ENCODE measurements at regions not wholly inside any gene's neighbourhood (a gene's known extent, or its start where the extent isn't known, plus 50 kb on each side); places are given as distances from the start of the nearest gene placed in this dataset.

GRCh38 chr9:120221844-120222243, 358.1 kb downstream of the CDK5RAP2 start:
- Mint-ChIP-seq H3K36me3 (ENCODE audit: low read depth) (no peaks in the 10 kb centered on the region), H3K4me1 (ENCODE audit: low read depth) (no peaks in the 10 kb centered on the region), H3K9me3 (no peaks in the 10 kb centered on the region), H3K27me3 (no peaks in the 10 kb centered on the region), H3K27ac (no peak overlapping the region), H3K4me3 (no peak overlapping the region)
- intact Hi-C loops (cut with micrococcal nuclease), result no loop called here

GRCh38 chr9:120214332-120214731, 365.6 kb downstream of the CDK5RAP2 start:
- H3K27me3 Mint-ChIP-seq, result no peaks in the 10 kb centered on the region
- H3K27ac Mint-ChIP-seq, result no peak overlapping the region
- no peaks in the 10 kb centered on the region for H3K36me3 Mint-ChIP-seq (ENCODE audit: low read depth)
- no peaks in the 10 kb centered on the region for H3K9me3 Mint-ChIP-seq
- H3K4me3 Mint-ChIP-seq, result no peak overlapping the region
- H3K4me1 Mint-ChIP-seq (ENCODE audit: low read depth), result no peaks in the 10 kb centered on the region
- intact Hi-C loops (cut with micrococcal nuclease), result no loop called here

- Mint-ChIP-seq H3K27me3 (no peaks in the 10 kb centered on the region), H3K9me3 (no peaks in the 10 kb centered on the region), H3K4me1 (ENCODE audit: low read depth) (no peaks in the 10 kb centered on the region), H3K27ac (no peak overlapping the region), H3K36me3 (ENCODE audit: low read depth) (no peaks in the 10 kb centered on the region), H3K4me3 (no peak overlapping the region)
- intact Hi-C loops (cut with micrococcal nuclease), result no loop called here
These were observed 367.1 kb downstream of the CDK5RAP2 start for GRCh38 chr9:120212853-120213200.

- Mint-ChIP-seq H3K27ac (no peak overlapping the region), H3K36me3 (ENCODE audit: low read depth) (no peaks in the 10 kb centered on the region), H3K27me3 (no peaks in the 10 kb centered on the region), H3K4me1 (ENCODE audit: low read depth) (no peaks in the 10 kb centered on the region), H3K9me3 (no peaks in the 10 kb centered on the region), H3K4me3 (no peak overlapping the region)
- intact Hi-C loops (cut with micrococcal nuclease), result no loop called here
These were observed 367.7 kb downstream of the CDK5RAP2 start for GRCh38 chr9:120212153-120212852.

- no peak overlapping the region for H3K27ac Mint-ChIP-seq
- intact Hi-C loops (cut with micrococcal nuclease), result no loop called here
- no peak overlapping the region for H3K4me3 Mint-ChIP-seq
- H3K27me3 Mint-ChIP-seq, result no peaks in the 10 kb centered on the region
- no peaks in the 10 kb centered on the region for H3K36me3 Mint-ChIP-seq (ENCODE audit: low read depth)
- no peaks in the 10 kb centered on the region for H3K4me1 Mint-ChIP-seq (ENCODE audit: low read depth)
- no peaks in the 10 kb centered on the region for H3K9me3 Mint-ChIP-seq
These were observed 369.7 kb downstream of the CDK5RAP2 start for GRCh38 chr9:120210274-120210673.

GRCh38 chr9:120202856-120203654, 376.9 kb downstream of the CDK5RAP2 start:
- Mint-ChIP-seq H3K9me3 (no peaks in the 10 kb centered on the region), H3K27ac (no peak overlapping the region), H3K4me1 (ENCODE audit: low read depth) (no peaks in the 10 kb centered on the region), H3K36me3 (ENCODE audit: low read depth) (no peaks in the 10 kb centered on the region), H3K4me3 (no peak overlapping the region), H3K27me3 (no peaks in the 10 kb centered on the region)
- intact Hi-C loops (cut with micrococcal nuclease), result no loop called here

- Mint-ChIP-seq H3K27me3 (peaks cover 4% of the 10 kb centered on the region), H3K36me3 (ENCODE audit: low read depth) (no peaks in the 10 kb centered on the region), H3K4me3 (no peak overlapping the region), H3K9me3 (no peaks in the 10 kb centered on the region), H3K4me1 (ENCODE audit: low read depth) (no peaks in the 10 kb centered on the region), H3K27ac (no peak overlapping the region)
- intact Hi-C loops (cut with micrococcal nuclease), result no loop called here
These were observed 381.9 kb downstream of the CDK5RAP2 start for GRCh38 chr9:120198027-120198426.

GRCh38 chr9:120197605-120198004, 382.4 kb downstream of the CDK5RAP2 start:
- intact Hi-C loops (cut with micrococcal nuclease), result no loop called here
- Mint-ChIP-seq H3K4me1 (ENCODE audit: low read depth) (no peaks in the 10 kb centered on the region), H3K9me3 (no peaks in the 10 kb centered on the region), H3K27me3 (peaks cover 4% of the 10 kb centered on the region), H3K36me3 (ENCODE audit: low read depth) (no peaks in the 10 kb centered on the region), H3K27ac (no peak overlapping the region), H3K4me3 (no peak overlapping the region)

GRCh38 chr9:120191141-120191540, 388.8 kb downstream of the CDK5RAP2 start:
- no peaks in the 10 kb centered on the region for H3K4me1 Mint-ChIP-seq (ENCODE audit: low read depth)
- no peaks in the 10 kb centered on the region for H3K9me3 Mint-ChIP-seq
- H3K36me3 Mint-ChIP-seq (ENCODE audit: low read depth), result no peaks in the 10 kb centered on the region
- no peak overlapping the region for H3K27ac Mint-ChIP-seq
- H3K27me3 Mint-ChIP-seq, result no peaks in the 10 kb centered on the region
- no peak overlapping the region for H3K4me3 Mint-ChIP-seq
- intact Hi-C loops (cut with micrococcal nuclease), result no loop called here

GRCh38 chr9:120187758-120188157, 392.2 kb downstream of the CDK5RAP2 start:
- Mint-ChIP-seq H3K4me1 (ENCODE audit: low read depth) (no peaks in the 10 kb centered on the region), H3K36me3 (ENCODE audit: low read depth) (no peaks in the 10 kb centered on the region), H3K27ac (no peak overlapping the region), H3K27me3 (no peaks in the 10 kb centered on the region), H3K4me3 (no peak overlapping the region), H3K9me3 (no peaks in the 10 kb centered on the region)
- intact Hi-C loops (cut with micrococcal nuclease), result no loop called here

- intact Hi-C loops (cut with micrococcal nuclease), result no loop called here
- no peaks in the 10 kb centered on the region for H3K36me3 Mint-ChIP-seq (ENCODE audit: low read depth)
- no peak overlapping the region for H3K27ac Mint-ChIP-seq
- no peaks in the 10 kb centered on the region for H3K27me3 Mint-ChIP-seq
- no peak overlapping the region for H3K4me3 Mint-ChIP-seq
- no peaks in the 10 kb centered on the region for H3K9me3 Mint-ChIP-seq
- no peaks in the 10 kb centered on the region for H3K4me1 Mint-ChIP-seq (ENCODE audit: low read depth)
These were observed 393.7 kb downstream of the CDK5RAP2 start for GRCh38 chr9:120186276-120186675.

- intact Hi-C loops (cut with micrococcal nuclease), result no loop called here
- Mint-ChIP-seq H3K27ac (no peak overlapping the region), H3K4me3 (no peak overlapping the region), H3K36me3 (ENCODE audit: low read depth) (no peaks in the 10 kb centered on the region), H3K27me3 (no peaks in the 10 kb centered on the region), H3K4me1 (ENCODE audit: low read depth) (no peaks in the 10 kb centered on the region), H3K9me3 (no peaks in the 10 kb centered on the region)
These were observed 395.7 kb downstream of the CDK5RAP2 start for GRCh38 chr9:120184266-120184665.

- Mint-ChIP-seq H3K4me3 (no peak overlapping the region), H3K4me1 (ENCODE audit: low read depth) (no peaks in the 10 kb centered on the region), H3K27ac (no peak overlapping the region), H3K27me3 (no peaks in the 10 kb centered on the region), H3K9me3 (no peaks in the 10 kb centered on the region), H3K36me3 (ENCODE audit: low read depth) (no peaks in the 10 kb centered on the region)
- intact Hi-C loops (cut with micrococcal nuclease), result no loop called here
These were observed 396.4 kb downstream of the CDK5RAP2 start for GRCh38 chr9:120183615-120184014.

- Mint-ChIP-seq H3K36me3 (ENCODE audit: low read depth) (no peaks in the 10 kb centered on the region), H3K4me3 (no peak overlapping the region), H3K9me3 (no peaks in the 10 kb centered on the region), H3K27ac (no peak overlapping the region), H3K27me3 (no peaks in the 10 kb centered on the region), H3K4me1 (ENCODE audit: low read depth) (no peaks in the 10 kb centered on the region)
- intact Hi-C loops (cut with micrococcal nuclease), result no loop called here
These were observed 398.0 kb downstream of the CDK5RAP2 start for GRCh38 chr9:120182011-120182410.

- Mint-ChIP-seq H3K4me1 (ENCODE audit: low read depth) (no peaks in the 10 kb centered on the region), H3K4me3 (no peak overlapping the region), H3K36me3 (ENCODE audit: low read depth) (no peaks in the 10 kb centered on the region), H3K27me3 (no peaks in the 10 kb centered on the region), H3K27ac (no peak overlapping the region), H3K9me3 (no peaks in the 10 kb centered on the region)
- intact Hi-C loops (cut with micrococcal nuclease), result no loop called here
These were observed 402.8 kb downstream of the CDK5RAP2 start for GRCh38 chr9:120177121-120177520.
